Endothelial cell of umbilical vein (primary cell): ENCODE measurements at regions not wholly inside any gene's neighbourhood (a gene's known extent, or its start where the extent isn't known, plus 50 kb on each side); places are given as distances from the start of the nearest gene placed in this dataset.

Experiments used
- BruUV-seq: library from RNA; stranded (reverse); fragments of 400-500 nt; replicated peaks from 2 replicates; lab custom pipeline; 2021; lab: Mats Ljungman, UMichigan
- CTCF ChIA-PET: fragments of 300-600, 350-600 bp; sonication (Branson Sonifier 250); formaldehyde crosslinking; loops from one replicate; lab custom pipeline; 2021; ENCODE audit warnings: antibody characterized with exemption, inconsistent platforms; lab: Charles Lee
- POLR2A ChIA-PET: fragments of 300-600, 350-600 bp; sonication (Branson Sonifier 250); formaldehyde crosslinking; loops from one replicate; lab custom pipeline; 2021; ENCODE audit warnings: antibody characterized with exemption, inconsistent platforms; lab: Charles Lee
- DNase-seq: peaks from one replicate; pipeline ENCODE4 v3.0.0-alpha.2; 2011; ENCODE audit warnings: low read depth, low spot score
- FAIRE-seq: peaks from 2 replicates; lab custom pipeline; 2011; peaks lifted over from hg19 to GRCh38; lab: Jason Lieb, UNC
- H2AFZ ChIP-seq: 2 replicates; pipeline ENCODE4 v1.6.0; 2012; ENCODE audit warnings: low read depth, low read length, control low read depth, inconsistent platforms
- H3K27ac ChIP-seq: 2 replicates; pipeline ENCODE4 v1.5.1; 2011; ENCODE audit warnings: low read depth, mild to moderate bottlenecking, control low read depth, low read length, moderate library complexity; ENCODE audit not compliant: insufficient read depth
- H3K27me3 ChIP-seq, 2 experiments: 2 replicates each; pipeline versions ENCODE4 v1.6.0 to v1.6.1; 2011; ENCODE audit warnings: low read length in 2 of 2, mixed read lengths in 1 of 2; ENCODE audit not compliant: control insufficient read depth in 2 of 2, insufficient read depth in 2 of 2
- H3K36me3 ChIP-seq, 2 experiments: 2 replicates in 1 of 2; 3 replicates in 1 of 2; pipeline ENCODE4 v1.5.1; 2011; ENCODE audit warnings: low read length in 2 of 2, mild to moderate bottlenecking in 1 of 2, moderate library complexity in 1 of 2; ENCODE audit not compliant: control insufficient read depth in 2 of 2, insufficient read depth in 2 of 2; ENCODE audit errors: extremely low read depth in 1 of 2
- H3K4me1 ChIP-seq: 3 replicates; pipeline ENCODE4 v1.5.1; 2011; ENCODE audit warnings: mild to moderate bottlenecking, low read length; ENCODE audit not compliant: control insufficient read depth, insufficient read depth; ENCODE audit errors: extremely low read depth
- H3K4me2 ChIP-seq: 2 replicates; pipeline ENCODE4 v1.6.1; 2011; ENCODE audit warnings: low read length, control low read depth, mixed read lengths; ENCODE audit not compliant: insufficient read depth
- H3K4me3 ChIP-seq, 3 experiments: fragments of 200-600 bp in 1 of 3; sonication (generic), shearing (Covaris generic) in 1 of 3; replicated peaks in 1 of 3; 2 replicates each; pipeline ENCODE4 v1.5.1; 2011 to 2016; ENCODE audit warnings: control low read depth in 3 of 3, low read length in 3 of 3, mild to moderate bottlenecking in 2 of 3, inconsistent platforms in 1 of 3, low read depth in 1 of 3, moderate library complexity in 1 of 3; ENCODE audit not compliant: insufficient read depth in 1 of 3
- H3K79me2 ChIP-seq: 2 replicates; pipeline ENCODE4 v1.6.0; 2012; ENCODE audit warnings: low read length, inconsistent platforms; ENCODE audit not compliant: control insufficient read depth, insufficient read depth
- H3K9ac ChIP-seq: replicated peaks from 2 replicates; pipeline ENCODE3; 2011; ENCODE audit warnings: low read length, control low read depth; ENCODE audit not compliant: insufficient read depth; ENCODE audit errors: extremely low read depth
- H3K9me1 ChIP-seq: replicated peaks from 3 replicates; pipeline ENCODE4 v1.6.0; 2011; ENCODE audit warnings: mild to moderate bottlenecking, low read length; ENCODE audit not compliant: control insufficient read depth, insufficient read depth; ENCODE audit errors: extremely low read depth
- H3K9me3 ChIP-seq: replicated peaks from 2 replicates; pipeline ENCODE4 v1.5.1; 2012; ENCODE audit warnings: low read length, inconsistent platforms; ENCODE audit not compliant: control insufficient read depth, insufficient read depth
- H4K20me1 ChIP-seq: replicated peaks from 2 replicates; pipeline ENCODE3; 2011; ENCODE audit warnings: mild to moderate bottlenecking, low read length; ENCODE audit not compliant: control insufficient read depth, insufficient read depth; ENCODE audit errors: extremely low read depth
- MYC ChIP-seq: IDR thresholded peaks from one replicate; pipeline ENCODE4 v1.6.1; 2011; ENCODE audit warnings: mild to moderate bottlenecking, low read depth, low read length
- POLR2A ChIP-seq: IDR thresholded peaks from 2 replicates; pipeline ENCODE4 v1.6.1; 2012; ENCODE audit warnings: low read depth, mild to moderate bottlenecking, control low read depth, low read length
- POLR2AphosphoS5 ChIP-seq: IDR thresholded peaks from 2 replicates; pipeline ENCODE4 v1.6.1; 2012; ENCODE audit warnings: low read depth, mild to moderate bottlenecking, control low read depth, low read length, moderate library complexity; ENCODE audit not compliant: insufficient read depth
- dilution Hi-C: fragments of 300-500 bp; cut with MboI; formaldehyde crosslinking; loops from one replicate; pipeline ENCODE4 v1.15.0; 2019; ENCODE audit warnings: low sequenced_read_pairs; ENCODE audit not compliant: extremely low pct_ligation_motif_present
- intact Hi-C: fragments of 100-400 bp; cut with micrococcal nuclease; formaldehyde crosslinking; loops from one replicate; pipeline ENCODE4 v1.10.0; 2022
- TF ChIP-seq, protein P1 (sequence below): IDR thresholded peaks from 2 replicates; pipeline ENCODE4 v1.6.1; 2011; ENCODE audit not compliant: insufficient read depth, insufficient read length

DNA sequence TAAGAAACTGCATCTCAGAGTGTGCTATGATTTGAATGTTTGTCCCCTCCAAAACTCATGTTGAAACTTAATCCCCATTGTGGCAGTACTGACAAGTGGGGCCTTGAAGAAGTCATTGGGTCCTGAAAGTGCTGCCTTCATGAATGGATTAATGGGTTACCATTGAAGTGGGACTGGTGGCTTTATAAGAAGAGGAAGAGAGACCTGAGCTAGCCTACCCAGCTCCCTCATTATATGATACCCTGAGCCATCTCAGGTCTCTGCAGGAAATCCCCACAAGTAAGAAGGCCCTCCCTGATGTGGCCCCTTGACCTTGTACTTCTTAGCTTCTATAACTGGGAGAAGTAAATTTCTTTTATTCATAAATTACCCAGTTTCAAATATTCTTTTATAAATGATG is 526.8 kb downstream of the XIRP2 start:
- dilution Hi-C loops (no loop called here), intact Hi-C loops (no loop called here)
- Histone ChIP-seq H3K9me3 (no peaks in the 10 kb centered on the region), H3K9ac (no peak overlapping the region), H3K27me3 (no peaks in the 10 kb centered on the region), H2AFZ (no peak overlapping the region), H3K4me3 (no peak overlapping the region), H3K4me2 (no peak overlapping the region), H3K27ac (no peak overlapping the region), H3K36me3 (no peaks in the 10 kb centered on the region), H4K20me1 (no peaks in the 10 kb centered on the region), H3K9me1 (no peaks in the 10 kb centered on the region), H3K4me1 (no peaks in the 10 kb centered on the region), H3K79me2 (no peaks in the 10 kb centered on the region)
- ChIA-PET POLR2A (no interaction called here), CTCF (no interaction called here)
- BruUV-seq: no TSS peak
- TF ChIP-seq, protein P1, sequence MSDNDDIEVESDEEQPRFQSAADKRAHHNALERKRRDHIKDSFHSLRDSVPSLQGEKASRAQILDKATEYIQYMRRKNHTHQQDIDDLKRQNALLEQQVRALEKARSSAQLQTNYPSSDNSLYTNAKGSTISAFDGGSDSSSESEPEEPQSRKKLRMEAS: no peak
- TF ChIP-seq MYC: no peak
- DNase-seq (no peak), FAIRE-seq (no peak)

- dilution Hi-C loops (no loop called here), intact Hi-C loops (no loop called here)
- TF ChIP-seq POLR2AphosphoS5 (no peak), POLR2A (no peak)
- TF ChIP-seq, protein P1: no peak
- Histone ChIP-seq H3K4me1 (no peaks in the 10 kb centered on the region), H3K36me3 (no peaks in the 10 kb centered on the region), H3K79me2 (no peaks in the 10 kb centered on the region), H4K20me1 (no peaks in the 10 kb centered on the region), H3K27me3 (no peaks in the 10 kb centered on the region), H3K9me1 (no peaks in the 10 kb centered on the region), H3K4me2 (no peak overlapping the region), H3K9me3 (no peaks in the 10 kb centered on the region), H3K27ac (no peak overlapping the region), H2AFZ (no peak overlapping the region), H3K4me3 (no peak overlapping the region), H3K9ac (no peak overlapping the region)
- ChIA-PET POLR2A (no interaction called here), CTCF (interaction anchor here (1.2 to 1.6 kb wide), 2 partner anchors 147 to 872 kb away, joined by 5 to 10 read pairs; no protein-coding TSS in a partner anchor)
- FAIRE-seq: no peak
- no TSS peak for BruUV-seq
- DNase-seq: no peak
Measured at GRCh38 chr2:167411367-167411766, 523.1 kb downstream of the XIRP2 start.
